GM20000 (cell line): ENCODE measurements at regions not wholly inside any gene's neighbourhood (a gene's known extent, or its start where the extent isn't known, plus 50 kb on each side); places are given as distances from the start of the nearest gene placed in this dataset.
"Not testable (repeated sequence)": the region's sequence is repeated elsewhere in the genome, so short reads cannot be mapped to it uniquely, and the experiment has no call there.

ENCODE experiments used
- DNase-seq: peaks from one replicate; pipeline ENCODE4 v3.0.0; 2012; ENCODE audit warnings: low spot score
- CTCF ChIP-seq: IDR thresholded peaks from 2 replicates; pipeline ENCODE4 v1.5.1; 2012; ENCODE audit warnings: mild to moderate bottlenecking, control low read depth; ENCODE audit errors: extremely low read depth, missing control alignments

DNA sequence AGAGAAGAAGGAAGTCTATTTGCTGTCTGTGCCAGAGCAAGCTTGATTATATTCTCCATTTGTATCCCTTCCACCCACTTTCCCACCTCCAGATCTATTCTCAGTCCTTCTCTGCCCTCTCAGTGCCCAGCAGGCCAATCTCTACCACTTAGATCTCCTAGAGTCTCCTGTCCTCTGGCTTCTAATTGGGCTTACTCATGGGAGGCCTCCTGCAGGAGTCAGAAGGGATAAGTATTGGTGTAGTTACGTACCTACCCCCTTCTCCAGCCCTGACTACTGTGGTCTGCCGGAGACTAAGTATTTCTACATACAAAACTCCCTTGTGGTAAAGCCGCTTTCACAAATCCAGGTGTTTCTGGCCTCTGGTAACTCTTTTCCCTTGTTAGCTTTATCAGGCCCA is 221.2 kb downstream of the PTGER3 start:
- no peak for DNase-seq

GRCh38 chr1:70827030-70827429 is 220.6 kb downstream of the PTGER3 start:
- no peak for DNase-seq
- no peak for TF ChIP-seq CTCF

More for the DNA sequence above, 221.2 kb downstream of the PTGER3 start:
- no peak for TF ChIP-seq CTCF

- TF ChIP-seq CTCF, result no peak
- no peak for DNase-seq
Observed at GRCh38 chr1:70828177-70828576, 219.4 kb downstream of the PTGER3 start.

DNA sequence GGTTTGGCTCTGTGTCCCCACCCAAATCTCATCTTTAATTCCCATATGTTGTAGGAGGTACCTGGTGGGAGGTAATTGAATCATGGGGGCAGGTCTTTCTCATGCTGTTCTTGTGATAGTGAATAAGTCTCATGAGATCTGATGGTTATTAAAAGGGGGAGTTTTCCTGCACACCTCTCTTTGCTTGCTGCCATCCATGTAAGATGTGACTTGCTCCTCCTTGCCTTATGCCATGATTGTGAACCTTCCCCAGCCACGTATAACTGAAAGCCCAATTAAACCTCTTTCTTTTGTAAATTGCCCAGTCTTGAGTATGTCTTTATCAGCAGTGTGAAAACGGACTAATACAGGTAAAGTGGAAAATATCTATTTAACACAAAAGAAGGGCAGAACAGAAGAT is 213.3 kb downstream of the PTGER3 start:
- not testable (repeated sequence) for DNase-seq

- DNase-seq, result no peak
- no peak for TF ChIP-seq CTCF
Observed at GRCh38 chr1:70836456-70836855, 211.2 kb downstream of the PTGER3 start.

DNA sequence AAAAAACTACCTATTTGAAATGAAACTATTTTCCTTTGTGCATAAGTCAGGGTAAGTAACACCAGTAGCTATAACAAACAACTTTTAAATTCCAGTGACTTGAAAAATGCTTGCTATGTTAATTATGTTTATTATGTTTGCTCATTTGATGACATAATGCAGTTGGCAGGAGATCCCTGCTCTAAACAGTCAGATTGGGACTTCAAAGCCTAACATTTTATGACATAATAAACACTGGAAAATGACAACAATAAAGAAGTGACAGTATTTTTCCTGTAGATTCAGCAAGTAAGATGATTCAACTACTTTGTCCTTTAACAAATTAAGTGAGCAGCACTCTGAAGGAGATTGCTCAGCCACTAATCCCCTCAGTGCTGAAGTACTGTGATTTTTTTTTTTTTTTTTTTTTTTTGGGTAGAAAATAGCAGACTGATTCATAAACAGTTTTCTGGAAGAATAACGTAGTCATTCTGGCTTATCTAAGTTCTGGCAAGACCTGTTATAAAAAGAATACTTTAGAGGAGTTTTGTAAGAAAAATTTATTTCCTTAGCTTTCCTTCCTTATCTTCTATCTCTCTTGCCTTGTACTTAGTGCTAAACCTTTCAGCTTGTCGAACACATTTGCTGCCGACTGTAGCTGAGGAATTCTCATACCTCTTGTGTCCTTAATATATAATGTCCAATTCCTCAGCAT is 207.2 kb downstream of the PTGER3 start:
- no peak for DNase-seq

GRCh38 chr1:70842562-70842961 is 205.1 kb downstream of the PTGER3 start:
- no peak for DNase-seq
- no peak for TF ChIP-seq CTCF

More for the DNA sequence above, 207.2 kb downstream of the PTGER3 start:
- TF ChIP-seq CTCF, result no peak

- DNase-seq, result no peak
- no peak for TF ChIP-seq CTCF
Observed at GRCh38 chr1:70843452-70843851, 204.2 kb downstream of the PTGER3 start.
